ENCODE measurements at regions not wholly inside any gene's neighbourhood (a gene's known extent, or its start where the extent isn't known, plus 50 kb on each side); places are given as distances from the start of the nearest gene placed in this dataset.

GRCh38 chr9:107815782-107816560 lies 326.4 kb upstream of the KLF4 start:
- Mint-ChIP-seq H3K4me3 (no peak overlapping the region), H3K36me3 (ENCODE audit: insufficient read depth) (no peaks in the 10 kb centered on the region), H3K27me3 (no peaks in the 10 kb centered on the region), H3K9me3 (peaks cover 6% of the 10 kb centered on the region), H3K27ac (ENCODE audit: low read depth) (no peak overlapping the region), H3K4me1 (no peaks in the 10 kb centered on the region)
- no peak for ATAC-seq (replicated peaks; ENCODE audit: extremely low read depth, poor library complexity, severe bottlenecking)
- DNase-seq (ENCODE audit: low spot score in 2 of 2), result no peak

DNA sequence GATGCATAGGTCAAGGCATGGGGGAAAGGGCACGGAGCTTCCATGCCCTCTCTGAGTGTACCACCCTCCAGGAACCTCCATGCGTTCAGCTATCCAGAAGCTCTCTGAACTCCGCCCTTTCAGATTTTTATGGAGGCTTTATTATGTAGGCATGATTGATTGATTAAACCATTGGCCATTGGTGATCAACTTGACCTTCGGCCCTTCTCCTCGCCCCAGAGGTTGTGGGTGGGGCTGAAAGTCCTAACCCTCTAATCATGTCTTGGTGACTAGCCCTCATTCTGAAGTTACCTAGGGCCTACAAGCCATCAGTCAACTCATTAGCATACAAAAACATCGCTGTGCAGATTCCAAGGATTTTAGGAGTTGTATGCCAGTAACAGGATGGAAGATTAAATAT lies 323.7 kb upstream of the KLF4 start:
- no peaks in the 10 kb centered on the region for H3K4me1 Mint-ChIP-seq
- no peaks in the 10 kb centered on the region for H3K27me3 Mint-ChIP-seq
- DNase-seq (ENCODE audit: low spot score in 2 of 2), result no peak
- no peak overlapping the region for H3K4me3 Mint-ChIP-seq
- H3K27ac Mint-ChIP-seq (ENCODE audit: low read depth), result no peak overlapping the region
- peaks cover 12% of the 10 kb centered on the region for H3K9me3 Mint-ChIP-seq
- H3K36me3 Mint-ChIP-seq (ENCODE audit: insufficient read depth), result no peaks in the 10 kb centered on the region
- no peak for ATAC-seq (replicated peaks; ENCODE audit: extremely low read depth, poor library complexity, severe bottlenecking)

DNA sequence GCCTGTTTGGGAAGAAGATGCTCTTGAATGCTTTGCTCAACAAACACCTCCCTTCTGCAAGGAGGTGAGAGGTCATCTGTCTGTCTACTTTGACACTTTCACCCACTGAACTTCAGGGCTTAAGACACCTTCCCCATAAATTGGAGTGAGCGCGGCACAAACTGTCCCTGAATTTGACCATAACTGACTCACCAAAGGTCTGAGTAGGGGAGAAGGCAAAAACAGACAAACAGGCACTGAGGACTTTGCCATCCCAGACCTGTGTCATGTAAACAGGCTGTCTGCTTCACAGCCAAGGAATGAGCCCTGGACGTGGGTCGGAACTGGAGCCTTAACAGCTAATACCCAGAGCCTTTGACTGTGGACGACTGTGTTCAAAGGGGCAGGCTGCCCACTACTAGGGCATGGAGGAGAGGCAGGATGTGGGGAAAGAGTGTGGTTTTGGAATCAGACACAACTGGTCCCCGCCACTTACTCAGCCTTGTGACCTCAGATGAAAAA lies 320.9 kb upstream of the KLF4 start:
- ATAC-seq (replicated peaks; ENCODE audit: extremely low read depth, poor library complexity, severe bottlenecking), result no peak
- no peak overlapping the region for H3K27ac Mint-ChIP-seq (ENCODE audit: low read depth)

DNA sequence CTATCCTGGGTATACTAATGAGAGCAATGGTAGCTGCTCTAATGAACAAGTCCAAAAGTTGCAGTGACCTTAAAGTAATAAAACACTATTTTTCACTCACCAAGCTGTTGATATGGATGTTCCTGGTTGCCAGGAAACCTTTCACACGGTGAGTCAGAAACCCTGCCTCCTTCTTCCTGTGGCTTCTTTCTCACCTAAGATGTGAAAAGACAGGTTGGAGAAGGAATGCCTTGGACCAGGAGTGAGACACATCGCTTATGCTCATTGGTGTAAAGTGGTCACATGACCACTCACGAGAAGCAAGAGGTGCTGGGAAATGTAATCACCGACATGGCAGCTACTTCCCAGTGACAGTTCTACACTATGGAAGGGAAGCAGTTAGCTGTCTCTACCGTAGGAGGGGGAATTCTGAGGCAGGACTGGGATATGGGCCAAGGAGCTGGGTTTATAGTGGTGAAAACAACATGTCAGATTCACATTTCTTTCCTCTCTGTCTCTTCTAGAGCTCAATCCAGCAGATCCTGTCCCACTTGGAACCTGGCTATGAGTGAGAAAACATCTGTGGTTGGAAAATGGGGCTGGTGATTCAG lies 320.4 kb upstream of the KLF4 start:
- no peaks in the 10 kb centered on the region for H3K27me3 Mint-ChIP-seq
- DNase-seq (ENCODE audit: low spot score in 2 of 2) (no peak), ATAC-seq (replicated peaks; ENCODE audit: extremely low read depth, poor library complexity, severe bottlenecking) (no peak)
- no peaks in the 10 kb centered on the region for H3K4me1 Mint-ChIP-seq
- peaks cover 25% of the 10 kb centered on the region for H3K9me3 Mint-ChIP-seq
- no peak overlapping the region for H3K4me3 Mint-ChIP-seq
- H3K27ac Mint-ChIP-seq (ENCODE audit: low read depth), result no peak overlapping the region
- H3K36me3 Mint-ChIP-seq (ENCODE audit: insufficient read depth), result no peaks in the 10 kb centered on the region

More for the DNA sequence above, 320.9 kb upstream of the KLF4 start:
- Mint-ChIP-seq H3K27me3 (no peaks in the 10 kb centered on the region), H3K9me3 (peaks cover 25% of the 10 kb centered on the region), H3K4me1 (no peaks in the 10 kb centered on the region), H3K4me3 (no peak overlapping the region), H3K36me3 (ENCODE audit: insufficient read depth) (no peaks in the 10 kb centered on the region)
- no peak for DNase-seq (ENCODE audit: low spot score in 2 of 2)

DNA sequence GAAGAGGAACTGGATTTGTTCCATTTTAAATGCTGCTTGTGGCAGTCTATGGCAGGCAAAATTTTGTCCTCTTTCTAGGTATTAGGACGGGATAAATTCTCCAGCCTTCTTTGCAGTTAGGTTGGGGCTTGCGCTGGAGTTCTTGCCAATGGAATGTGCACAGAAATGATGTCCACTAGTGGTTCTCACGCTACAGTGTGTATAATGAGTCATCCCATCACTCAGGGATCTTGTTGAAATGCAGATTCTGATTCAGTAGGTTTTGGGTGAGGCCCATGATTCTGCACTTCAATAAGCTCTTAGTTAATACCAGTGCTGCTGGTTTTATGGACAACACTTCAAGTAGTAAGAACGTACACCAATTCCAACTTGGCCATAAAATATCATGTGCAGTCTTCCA lies 317.6 kb upstream of the KLF4 start:
- no peaks in the 10 kb centered on the region for H3K27me3 Mint-ChIP-seq
- no peaks in the 10 kb centered on the region for H3K36me3 Mint-ChIP-seq (ENCODE audit: insufficient read depth)
- H3K27ac Mint-ChIP-seq (ENCODE audit: low read depth), result no peak overlapping the region
- no peak overlapping the region for H3K4me3 Mint-ChIP-seq
- no peak for DNase-seq (ENCODE audit: low spot score in 2 of 2)
- ATAC-seq (replicated peaks; ENCODE audit: extremely low read depth, poor library complexity, severe bottlenecking), result no peak
- peaks cover 19% of the 10 kb centered on the region for H3K9me3 Mint-ChIP-seq
- no peaks in the 10 kb centered on the region for H3K4me1 Mint-ChIP-seq

GRCh38 chr9:107805201-107805600 lies 315.6 kb upstream of the KLF4 start:
- Mint-ChIP-seq H3K27me3 (no peaks in the 10 kb centered on the region), H3K9me3 (peaks cover 19% of the 10 kb centered on the region), H3K4me3 (no peak overlapping the region), H3K4me1 (no peaks in the 10 kb centered on the region), H3K27ac (ENCODE audit: low read depth) (no peak overlapping the region), H3K36me3 (ENCODE audit: insufficient read depth) (no peaks in the 10 kb centered on the region)
- no peak for DNase-seq (ENCODE audit: low spot score in 2 of 2)
- no peak for ATAC-seq (replicated peaks; ENCODE audit: extremely low read depth, poor library complexity, severe bottlenecking)

- Mint-ChIP-seq H3K4me3 (no peak overlapping the region), H3K4me1 (no peaks in the 10 kb centered on the region), H3K36me3 (ENCODE audit: insufficient read depth) (no peaks in the 10 kb centered on the region), H3K27ac (ENCODE audit: low read depth) (no peak overlapping the region), H3K27me3 (no peaks in the 10 kb centered on the region), H3K9me3 (no peaks in the 10 kb centered on the region)
- DNase-seq (ENCODE audit: low spot score in 2 of 2) (no peak), ATAC-seq (replicated peaks; ENCODE audit: extremely low read depth, poor library complexity, severe bottlenecking) (no peak)
Measured at GRCh38 chr9:107794259-107794658, 304.7 kb upstream of the KLF4 start.

- no peaks in the 10 kb centered on the region for H3K27me3 Mint-ChIP-seq
- no peak overlapping the region for H3K27ac Mint-ChIP-seq (ENCODE audit: low read depth)
- no peak for DNase-seq (ENCODE audit: low spot score in 2 of 2)
- H3K9me3 Mint-ChIP-seq, result no peaks in the 10 kb centered on the region
- ATAC-seq (replicated peaks; ENCODE audit: extremely low read depth, poor library complexity, severe bottlenecking), result no peak
- H3K4me3 Mint-ChIP-seq, result no peak overlapping the region
- H3K4me1 Mint-ChIP-seq, result no peaks in the 10 kb centered on the region
- no peaks in the 10 kb centered on the region for H3K36me3 Mint-ChIP-seq (ENCODE audit: insufficient read depth)
Measured at GRCh38 chr9:107793541-107793940, 304.0 kb upstream of the KLF4 start.

GRCh38 chr9:107792596-107792995 lies 303.0 kb upstream of the KLF4 start:
- Mint-ChIP-seq H3K9me3 (no peaks in the 10 kb centered on the region), H3K27ac (ENCODE audit: low read depth) (no peak overlapping the region), H3K4me1 (no peaks in the 10 kb centered on the region), H3K36me3 (ENCODE audit: insufficient read depth) (no peaks in the 10 kb centered on the region), H3K27me3 (no peaks in the 10 kb centered on the region), H3K4me3 (no peak overlapping the region)
- no peak for DNase-seq (ENCODE audit: low spot score in 2 of 2)
- ATAC-seq (replicated peaks; ENCODE audit: extremely low read depth, poor library complexity, severe bottlenecking), result no peak

DNA sequence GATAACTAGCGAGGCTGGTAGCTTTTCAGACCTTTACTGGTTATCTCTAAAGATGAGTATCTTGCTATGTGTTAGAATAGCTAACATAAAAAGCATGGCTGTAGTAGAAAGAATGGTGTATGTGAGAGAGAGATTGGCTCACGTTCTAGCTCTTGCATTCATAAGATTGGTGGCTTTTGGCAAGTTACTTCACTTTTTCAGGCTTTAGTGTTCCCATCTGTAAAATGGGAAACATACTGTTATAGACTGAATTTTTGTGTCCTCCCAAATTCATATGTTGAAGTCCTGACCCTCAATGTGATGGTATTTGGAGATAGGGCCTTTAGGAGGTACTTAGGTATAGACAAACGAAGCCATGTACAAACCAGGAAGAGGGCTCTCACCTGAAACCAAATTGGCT lies 302.4 kb upstream of the KLF4 start:
- ATAC-seq (replicated peaks; ENCODE audit: extremely low read depth, poor library complexity, severe bottlenecking) (no peak), DNase-seq (ENCODE audit: low spot score in 2 of 2) (no peak)
- H3K27me3 Mint-ChIP-seq, result no peaks in the 10 kb centered on the region
- H3K4me1 Mint-ChIP-seq, result no peaks in the 10 kb centered on the region
- no peaks in the 10 kb centered on the region for H3K36me3 Mint-ChIP-seq (ENCODE audit: insufficient read depth)
- H3K4me3 Mint-ChIP-seq, result no peak overlapping the region
- H3K9me3 Mint-ChIP-seq, result no peaks in the 10 kb centered on the region
- H3K27ac Mint-ChIP-seq (ENCODE audit: low read depth), result no peak overlapping the region

- H3K9me3 Mint-ChIP-seq, result no peaks in the 10 kb centered on the region
- ATAC-seq (replicated peaks; ENCODE audit: extremely low read depth, poor library complexity, severe bottlenecking), result no peak
- no peak for DNase-seq (ENCODE audit: low spot score in 2 of 2)
- no peaks in the 10 kb centered on the region for H3K27me3 Mint-ChIP-seq
- no peak overlapping the region for H3K27ac Mint-ChIP-seq (ENCODE audit: low read depth)
- no peaks in the 10 kb centered on the region for H3K4me1 Mint-ChIP-seq
- H3K36me3 Mint-ChIP-seq (ENCODE audit: insufficient read depth), result no peaks in the 10 kb centered on the region
- H3K4me3 Mint-ChIP-seq, result no peak overlapping the region
Measured at GRCh38 chr9:107789001-107789700, 299.6 kb upstream of the KLF4 start.

GRCh38 chr9:107786561-107786960 lies 297.0 kb upstream of the KLF4 start:
- no peaks in the 10 kb centered on the region for H3K4me1 Mint-ChIP-seq
- no peak for ATAC-seq (replicated peaks; ENCODE audit: extremely low read depth, poor library complexity, severe bottlenecking)
- DNase-seq (ENCODE audit: low spot score in 2 of 2), result no peak
- no peaks in the 10 kb centered on the region for H3K36me3 Mint-ChIP-seq (ENCODE audit: insufficient read depth)
- no peak overlapping the region for H3K4me3 Mint-ChIP-seq
- no peaks in the 10 kb centered on the region for H3K9me3 Mint-ChIP-seq
- H3K27ac Mint-ChIP-seq (ENCODE audit: low read depth), result no peak overlapping the region
- H3K27me3 Mint-ChIP-seq, result no peaks in the 10 kb centered on the region

All from central memory CD8-positive, alpha-beta T cell (primary cell).